TTC549 (cell line): ENCODE measurements at regions not wholly inside any gene's neighbourhood (a gene's known extent, or its start where the extent isn't known, plus 50 kb on each side); places are given as distances from the start of the nearest gene placed in this dataset.

Experiments
- FAIRE-seq: peaks from 2 replicates; lab custom pipeline; 2012; peaks lifted over from hg19 to GRCh38; lab: Jason Lieb, UNC

DNA sequence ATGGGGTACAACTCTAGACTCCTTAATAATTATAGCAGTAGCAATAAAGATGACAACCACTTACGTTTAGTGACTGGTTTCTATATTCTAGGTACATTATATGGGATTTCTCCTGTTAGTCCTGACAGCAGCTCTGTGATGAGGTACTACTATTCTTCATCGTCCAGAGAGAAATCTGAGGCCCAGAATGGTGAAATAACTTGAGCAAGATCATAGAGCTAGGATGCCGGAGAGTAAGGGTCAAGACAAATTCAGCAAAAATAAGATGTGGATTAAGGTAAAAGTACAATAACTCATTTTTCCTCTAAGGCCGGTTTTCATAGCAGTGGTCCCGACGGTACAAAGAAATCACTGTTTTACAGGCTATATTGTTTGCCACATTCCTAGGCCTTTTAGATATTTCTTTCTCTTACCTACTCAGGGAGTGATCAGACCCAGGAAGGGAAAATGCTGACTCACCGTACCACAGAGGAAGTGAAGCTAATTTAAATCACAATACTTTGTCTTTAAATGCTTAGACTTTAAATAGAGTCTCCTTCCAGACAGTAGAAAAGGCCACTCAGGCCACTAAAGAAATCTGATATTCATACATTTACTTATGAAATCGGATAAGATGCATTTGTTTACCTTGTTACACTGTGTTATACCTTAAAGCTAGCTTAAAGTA is 2023.0 kb upstream of the AGA start:
- FAIRE-seq, result no peak

DNA sequence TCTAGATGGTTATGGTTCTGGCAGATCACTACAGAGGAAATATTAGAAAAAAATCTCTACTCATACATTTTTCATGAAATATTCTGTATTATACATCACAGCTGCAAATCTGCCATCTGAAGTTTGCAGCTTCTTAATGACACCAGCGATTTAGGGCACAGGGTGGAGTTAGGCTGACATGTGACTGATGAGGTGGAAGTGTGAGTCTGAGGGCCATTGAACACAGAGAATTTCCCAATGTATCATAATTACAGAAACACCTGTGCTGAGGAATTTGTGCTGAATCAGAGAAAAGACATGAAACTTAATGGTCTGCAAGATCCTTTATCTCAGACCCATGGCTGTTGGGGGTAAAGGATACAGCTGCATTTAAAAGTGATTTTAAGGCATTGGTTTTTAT is 2025.6 kb upstream of the AGA start:
- FAIRE-seq, result no peak

DNA sequence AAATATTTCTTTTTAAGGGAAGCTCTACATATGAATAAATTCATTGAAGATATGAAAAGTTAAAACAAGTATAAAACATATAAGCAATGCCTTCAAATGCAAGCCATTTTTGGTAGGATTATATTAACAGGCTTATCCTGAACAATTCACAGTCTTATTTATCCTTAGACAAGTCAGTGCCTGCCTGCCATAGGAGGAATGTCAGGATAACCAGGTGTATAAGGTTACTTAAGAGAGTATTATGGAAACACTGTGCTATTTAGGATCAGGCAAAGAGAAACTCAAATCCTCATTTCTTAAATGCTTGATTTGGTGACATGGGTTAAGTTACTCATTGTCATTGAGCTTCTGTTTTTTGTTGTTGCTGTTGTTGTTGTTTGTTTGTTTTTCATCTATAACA is 2029.9 kb upstream of the AGA start:
- no peak for FAIRE-seq

DNA sequence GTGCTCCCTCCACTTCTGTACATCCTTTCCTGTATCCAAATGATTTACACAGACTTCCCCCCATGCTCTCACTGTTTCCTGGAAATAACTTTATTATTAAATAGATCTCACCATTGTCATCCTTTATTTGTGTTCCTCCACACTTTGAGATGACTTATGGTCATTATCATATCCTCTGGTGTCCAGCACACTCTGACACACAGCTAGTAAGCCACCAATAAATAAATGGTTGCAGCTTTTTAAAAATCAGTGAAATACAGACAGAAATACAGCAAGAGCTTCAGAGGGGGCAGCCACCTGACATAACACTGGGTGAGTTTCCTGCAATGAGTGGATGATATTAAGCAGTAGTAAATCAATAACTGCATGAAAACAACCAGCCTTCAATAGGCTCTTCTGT is 2036.4 kb upstream of the AGA start:
- FAIRE-seq, result no peak

DNA sequence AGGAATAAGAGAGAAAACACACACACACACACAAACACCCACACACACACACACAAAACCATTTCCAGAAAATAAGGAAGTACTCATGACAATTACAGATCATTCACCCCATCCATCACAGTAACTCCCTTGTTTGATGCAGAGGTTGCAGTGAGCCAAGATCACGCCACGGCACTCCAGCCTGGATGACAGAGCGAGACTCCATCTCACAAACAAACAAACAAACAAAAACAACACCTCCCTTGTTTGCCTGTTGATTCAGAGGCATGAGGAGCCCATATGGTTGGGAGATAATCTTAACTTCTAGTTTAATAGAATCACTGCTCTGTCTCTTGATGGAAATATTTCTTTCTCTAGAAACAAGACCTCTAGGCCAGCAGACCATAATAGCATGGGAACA is 2043.5 kb upstream of the AGA start:
- no peak for FAIRE-seq

DNA sequence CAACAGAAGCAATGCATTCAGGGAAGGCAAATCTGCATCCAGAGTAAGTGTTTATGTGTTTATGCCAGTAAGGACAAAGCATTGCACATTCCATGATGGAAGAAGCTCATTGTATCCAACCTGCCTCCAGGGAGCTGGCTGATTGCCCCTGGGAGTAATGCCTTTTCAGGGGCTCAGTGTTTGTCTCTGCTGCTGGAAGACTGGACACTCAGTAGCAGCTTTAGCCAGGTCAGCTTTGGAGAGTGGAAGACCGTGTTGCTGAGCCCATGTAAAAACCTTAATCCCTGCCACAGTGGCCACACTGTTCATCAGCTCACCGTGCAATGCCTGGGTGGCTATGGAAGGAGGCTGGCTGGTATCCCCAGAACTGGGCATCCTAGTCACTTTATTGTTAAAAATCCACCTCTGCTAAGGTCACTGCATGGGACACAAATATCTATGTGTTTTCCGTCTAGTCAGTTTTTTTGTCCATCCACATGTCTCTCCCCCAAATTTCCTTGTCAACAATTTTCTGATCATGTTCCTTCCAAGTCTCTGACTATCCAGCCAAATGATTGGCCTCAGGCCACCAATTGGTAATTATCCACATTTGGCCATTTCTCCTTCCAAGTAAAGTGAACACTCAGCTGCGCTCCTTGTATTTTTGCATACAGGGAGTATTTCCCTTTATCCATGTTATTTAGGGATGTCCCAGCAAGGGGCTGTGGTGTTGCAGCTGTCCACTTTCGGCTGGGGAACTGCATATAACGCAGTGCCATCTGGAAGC is 2044.5 kb upstream of the AGA start:
- no peak for FAIRE-seq

DNA sequence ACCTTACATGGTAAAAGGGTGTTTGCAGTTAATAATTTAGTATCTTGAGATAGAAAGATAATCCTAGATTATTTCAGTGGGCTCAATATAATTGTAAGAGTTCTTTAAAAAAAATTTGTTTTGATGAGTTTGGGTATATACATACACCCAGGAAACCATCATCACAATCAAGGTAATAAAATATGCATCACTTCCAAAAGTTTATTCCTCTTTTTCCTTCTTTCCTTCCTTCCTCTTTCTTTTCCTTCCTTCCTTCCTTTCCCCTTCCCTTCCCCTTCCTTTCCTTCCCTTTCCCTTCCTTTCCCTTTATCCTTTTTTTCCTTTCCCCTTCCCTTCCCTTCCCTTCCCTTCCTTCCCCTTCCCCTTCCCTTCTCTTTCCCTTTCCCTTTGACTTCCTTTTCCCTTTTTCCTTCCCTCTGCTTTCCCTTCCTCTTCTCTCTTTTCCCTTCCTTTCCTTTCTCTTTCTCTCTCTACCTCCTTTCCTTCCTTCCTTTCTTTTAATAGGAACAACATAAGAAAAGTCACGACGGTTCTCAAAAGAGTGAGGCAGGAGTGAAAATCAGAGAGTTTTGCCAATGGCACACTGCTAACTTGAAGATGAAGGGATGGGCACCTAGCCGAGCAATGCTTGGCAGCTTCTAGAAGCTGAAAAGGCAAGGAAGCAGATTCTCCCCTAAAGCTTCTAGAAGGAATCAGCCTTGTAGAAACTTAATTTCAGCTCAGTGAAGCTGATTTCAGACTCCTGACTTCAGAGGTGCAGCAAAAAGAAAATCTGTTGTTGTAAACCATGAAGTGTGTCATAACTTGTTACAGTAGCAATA is 2050.2 kb upstream of the AGA start:
- FAIRE-seq, result no peak

DNA sequence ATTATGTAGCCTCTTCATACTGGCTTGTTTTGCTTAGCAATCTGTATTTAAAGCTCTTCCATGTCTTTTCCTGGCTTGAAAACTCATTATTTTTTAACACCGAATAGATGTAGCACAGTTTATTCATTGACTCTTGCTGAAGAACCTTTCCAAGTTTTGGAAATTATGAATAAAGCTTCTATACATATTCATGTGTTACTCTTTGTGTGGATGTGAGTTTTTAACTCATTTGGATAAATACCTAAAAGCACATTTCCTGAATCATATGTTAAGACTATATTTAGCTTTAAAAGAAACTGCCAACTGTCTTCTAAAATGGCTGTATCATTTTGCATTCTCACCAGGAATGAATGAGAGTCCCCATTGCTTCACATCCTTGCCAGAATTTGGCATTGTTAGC is 2061.7 kb upstream of the AGA start:
- FAIRE-seq, result no peak

DNA sequence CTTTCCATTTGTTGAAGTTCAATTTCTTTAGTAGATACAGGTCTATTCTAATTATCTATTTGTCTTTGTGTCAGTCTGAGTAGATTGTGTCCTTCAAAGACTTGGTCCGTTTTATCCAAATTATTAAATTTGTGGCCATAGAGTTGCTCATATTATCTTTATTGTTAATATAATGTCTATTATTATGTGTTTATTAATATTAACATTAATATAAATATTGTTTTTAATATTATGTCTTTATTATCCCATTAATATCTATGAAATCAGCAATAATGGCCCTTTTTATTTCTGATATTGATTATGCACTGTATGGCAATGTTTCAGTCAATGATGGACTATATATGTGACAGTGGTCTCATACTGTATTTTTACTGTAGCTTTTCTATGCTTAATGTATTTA is 2067.3 kb upstream of the AGA start:
- FAIRE-seq, result no peak

DNA sequence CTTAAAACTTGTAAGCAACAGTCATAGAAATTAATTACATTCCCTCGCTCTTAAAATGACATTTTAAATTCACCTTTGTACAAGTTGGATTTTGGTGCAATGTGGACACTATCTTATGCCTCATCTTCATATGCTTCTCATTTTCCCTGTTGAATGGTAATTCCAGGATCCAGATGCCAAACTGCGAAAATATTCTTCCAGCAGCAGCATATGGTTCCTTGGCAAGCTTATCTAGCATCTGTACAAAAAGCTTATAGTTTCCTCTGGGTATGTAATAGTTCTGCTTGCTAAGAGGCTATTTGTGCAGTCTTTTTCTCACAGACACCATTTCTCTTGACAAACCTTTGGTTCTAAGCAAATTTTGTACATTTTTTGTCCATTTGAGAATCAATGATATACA is 2079.7 kb upstream of the AGA start:
- FAIRE-seq, result no peak

DNA sequence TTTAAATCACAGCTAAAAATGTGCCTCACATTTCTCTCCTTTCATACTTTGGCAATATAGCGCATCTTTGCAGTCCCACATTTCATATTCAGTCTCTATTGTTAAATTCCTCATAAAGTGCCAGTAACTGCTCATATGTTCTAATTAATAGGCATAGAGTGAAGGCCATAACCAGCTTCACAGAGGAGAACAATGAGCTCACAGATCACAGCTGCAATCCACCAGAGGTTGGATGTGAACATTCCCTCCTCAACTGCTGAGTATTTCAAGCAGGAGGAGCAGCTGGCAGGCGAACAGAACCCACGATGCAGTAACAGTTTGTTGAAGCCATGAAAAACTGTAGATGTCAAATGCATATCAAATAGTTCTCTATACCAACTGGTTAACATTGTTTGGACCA is 2088.7 kb upstream of the AGA start:
- no peak for FAIRE-seq

DNA sequence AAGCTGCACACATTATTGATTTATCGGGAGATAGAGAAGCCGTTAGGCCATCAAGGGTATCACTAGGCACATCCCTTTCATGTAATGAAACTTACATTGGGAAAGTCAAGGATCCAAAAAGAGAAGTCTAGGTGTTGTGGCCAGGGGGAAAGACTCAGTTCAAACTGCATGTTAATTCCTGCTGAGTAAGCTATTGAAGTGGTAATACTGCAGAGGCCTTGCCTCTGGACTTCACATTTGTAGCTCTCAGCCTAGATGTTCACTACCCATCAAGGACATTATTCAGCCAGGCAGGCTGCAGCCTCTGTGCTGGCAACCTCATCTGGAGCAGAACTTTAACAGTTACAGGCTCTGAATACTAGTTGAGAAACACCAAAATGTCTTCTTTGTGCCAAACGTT is 2094.5 kb upstream of the AGA start:
- FAIRE-seq, result no peak

DNA sequence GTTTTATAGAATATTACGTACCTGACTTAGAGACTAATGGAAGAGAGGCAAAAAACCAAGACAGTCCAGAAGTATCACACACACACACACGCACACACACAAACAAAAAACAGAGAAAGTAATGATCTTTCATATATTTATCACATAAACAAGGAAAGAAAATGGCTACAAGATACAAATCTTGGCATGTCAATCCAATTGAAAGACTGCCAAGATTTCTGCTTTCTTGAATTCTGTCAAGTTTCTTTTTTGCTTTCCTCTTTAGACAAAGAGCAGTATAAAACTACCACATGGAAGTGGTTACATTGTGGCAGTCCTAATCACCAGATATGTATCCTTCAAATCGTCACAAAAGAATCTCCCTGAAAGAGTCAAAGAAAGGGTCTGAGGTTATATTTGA is 2097.4 kb upstream of the AGA start:
- no peak for FAIRE-seq

DNA sequence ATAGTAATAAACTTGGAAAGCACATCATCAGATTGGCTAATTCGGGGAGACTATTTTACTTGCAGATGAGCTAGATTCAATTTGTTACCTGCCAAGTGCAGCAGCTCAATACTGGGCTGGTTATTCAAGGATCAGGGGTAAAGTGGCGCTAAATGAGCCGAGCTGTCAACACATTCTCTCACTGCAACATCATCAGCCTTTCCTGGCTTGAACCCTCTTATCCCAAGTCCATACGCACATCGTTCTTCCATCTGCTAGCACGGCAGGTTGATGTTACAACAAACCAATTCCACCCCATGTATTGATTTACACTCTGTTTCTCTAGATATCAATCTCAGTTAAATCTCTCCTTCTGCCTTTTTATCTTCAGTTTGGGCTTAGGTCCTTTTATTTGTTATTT is 2101.5 kb upstream of the AGA start:
- FAIRE-seq, result no peak

DNA sequence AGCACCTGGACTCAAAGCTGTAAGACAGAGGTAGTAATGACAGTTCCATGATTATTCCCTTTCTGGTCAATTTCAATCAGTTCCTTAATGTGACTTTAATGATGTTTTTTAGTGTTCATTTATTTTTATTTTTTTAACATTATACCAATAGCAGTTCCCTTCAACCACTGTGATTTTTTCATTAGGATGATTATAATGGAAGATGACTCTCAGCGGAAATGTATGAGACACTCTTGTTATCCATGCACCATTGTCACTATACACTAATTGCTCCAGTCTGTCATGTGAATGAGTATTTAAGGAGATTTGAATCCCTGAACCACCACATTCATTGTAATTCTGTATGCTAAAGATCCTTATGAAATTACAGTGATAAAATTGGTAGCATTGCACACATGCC is 2102.3 kb upstream of the AGA start:
- FAIRE-seq, result no peak

DNA sequence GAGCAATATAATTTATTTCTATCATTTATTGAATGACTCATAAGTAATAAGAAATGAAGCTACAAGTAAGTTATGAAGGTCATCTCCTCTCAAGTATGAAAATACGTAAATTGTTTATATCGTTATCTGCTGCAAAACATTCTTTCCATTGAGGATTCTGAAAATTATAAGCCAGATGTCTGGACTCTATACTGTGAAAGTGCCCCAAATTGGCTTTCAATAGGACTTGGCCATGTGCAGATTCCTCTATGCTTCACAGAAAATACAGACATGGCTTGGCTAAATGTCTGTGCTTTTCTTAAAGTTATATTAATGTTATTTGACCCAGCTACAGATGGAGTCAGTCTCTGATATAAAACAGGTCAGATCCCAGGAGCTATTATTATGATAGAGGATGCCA is 2109.9 kb upstream of the AGA start:
- FAIRE-seq, result no peak

DNA sequence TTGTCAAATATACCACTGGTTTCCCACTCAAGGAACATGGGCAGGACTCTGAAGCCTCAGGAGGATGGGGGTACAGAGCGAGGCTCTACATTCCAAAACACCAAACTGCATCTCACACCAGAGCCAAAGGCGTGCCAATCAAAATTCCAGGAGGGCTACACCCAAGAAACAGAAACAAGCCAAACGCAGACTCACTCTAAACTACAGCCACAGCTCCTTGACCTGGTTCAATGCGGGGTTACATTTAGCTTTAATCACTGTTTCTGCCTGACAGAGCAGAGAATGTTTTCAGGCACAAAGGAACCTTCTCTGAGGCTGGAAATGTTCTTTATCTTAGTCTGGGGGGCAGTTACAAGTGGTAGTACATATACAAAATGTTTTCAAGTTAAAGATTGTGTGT is 2121.5 kb upstream of the AGA start:
- no peak for FAIRE-seq

DNA sequence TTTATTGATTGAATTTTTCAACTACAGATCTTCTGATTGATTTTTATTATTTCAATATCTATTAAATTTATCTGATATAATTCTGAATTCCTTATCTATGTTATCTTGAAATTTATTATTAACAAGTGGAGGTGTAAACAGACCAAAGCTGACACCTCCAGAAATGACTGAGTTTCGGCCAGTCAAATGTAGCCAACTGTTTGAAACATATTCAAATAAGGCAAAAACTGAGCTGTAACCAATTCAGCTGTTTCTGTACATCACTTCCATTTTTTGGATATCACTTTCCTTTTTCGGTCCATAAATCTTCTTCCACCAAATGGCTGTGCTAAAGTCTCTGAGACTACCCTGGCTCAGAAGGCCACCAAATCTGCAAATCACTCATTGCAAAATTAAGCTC is 2127.3 kb upstream of the AGA start:
- FAIRE-seq, result no peak

DNA sequence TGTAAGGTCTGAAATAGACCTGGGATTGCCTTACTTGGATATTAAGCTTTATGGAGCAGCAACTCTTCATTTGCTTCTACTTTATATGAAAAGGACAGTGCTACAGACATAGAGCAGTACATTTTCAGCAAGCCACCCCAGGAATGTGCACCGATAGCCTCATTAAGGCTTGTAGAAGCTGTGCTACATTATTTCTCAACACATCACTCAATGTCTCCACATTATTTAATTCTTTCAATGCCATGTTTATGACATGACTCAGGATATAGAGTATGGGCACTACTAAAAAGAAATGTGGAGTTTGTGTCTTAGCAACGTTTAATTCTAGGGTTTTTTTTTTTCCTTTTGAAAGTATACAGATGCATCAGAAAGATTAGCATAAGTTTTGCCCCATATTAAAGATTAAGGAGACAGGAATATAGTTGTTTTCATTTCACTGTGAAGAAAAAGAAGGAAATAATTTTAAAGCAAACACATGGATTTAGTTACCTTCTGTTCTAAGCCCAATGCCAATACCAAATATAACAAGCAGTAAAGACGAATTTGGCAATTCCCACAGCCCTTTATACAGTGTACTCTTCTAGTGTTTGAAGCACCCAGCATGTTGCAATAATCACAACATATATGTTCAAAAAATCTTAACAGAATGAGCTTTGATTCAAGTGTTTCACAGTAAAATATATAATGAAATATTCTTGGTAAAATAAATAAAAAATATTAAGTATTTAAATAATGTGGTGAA is 2140.1 kb upstream of the AGA start:
- no peak for FAIRE-seq

DNA sequence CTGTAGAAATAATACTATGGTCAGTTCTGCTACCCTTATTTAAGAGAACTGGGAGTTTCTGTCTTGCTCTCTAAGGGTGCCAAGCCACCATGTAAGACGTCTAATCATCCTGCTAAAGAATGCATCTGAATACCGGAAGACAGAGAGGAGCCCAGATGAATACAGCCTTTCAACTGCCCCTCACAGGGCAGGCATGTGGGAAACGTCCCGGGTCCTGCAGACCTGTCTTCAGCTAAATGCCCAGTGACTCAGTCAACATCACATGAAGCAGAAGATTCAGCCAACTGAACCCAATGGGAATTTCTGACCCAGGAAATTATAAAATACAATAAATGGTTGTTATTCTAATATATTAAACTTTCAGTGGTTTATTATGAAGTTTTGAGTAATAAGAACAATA is 2141.0 kb upstream of the AGA start:
- no peak for FAIRE-seq

DNA sequence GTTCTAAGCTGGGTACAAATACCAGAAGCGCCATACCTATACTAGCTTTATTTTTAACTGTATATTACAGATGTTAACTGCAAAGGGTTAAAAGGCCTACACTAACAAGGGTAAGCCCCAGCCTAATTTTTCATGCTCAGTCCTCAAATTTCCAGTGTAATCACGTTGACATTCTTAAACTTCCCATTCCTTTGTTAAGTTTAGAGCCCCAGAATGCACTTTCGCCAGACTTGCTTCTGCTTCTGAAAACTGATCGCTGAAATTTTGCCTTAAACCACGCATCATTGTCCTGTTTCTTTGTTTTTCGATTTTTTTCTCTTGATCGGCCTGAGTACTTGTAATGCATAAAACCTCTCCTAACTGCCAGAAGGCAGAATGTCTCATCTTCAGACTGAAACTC is 2141.9 kb upstream of the AGA start:
- no peak for FAIRE-seq

DNA sequence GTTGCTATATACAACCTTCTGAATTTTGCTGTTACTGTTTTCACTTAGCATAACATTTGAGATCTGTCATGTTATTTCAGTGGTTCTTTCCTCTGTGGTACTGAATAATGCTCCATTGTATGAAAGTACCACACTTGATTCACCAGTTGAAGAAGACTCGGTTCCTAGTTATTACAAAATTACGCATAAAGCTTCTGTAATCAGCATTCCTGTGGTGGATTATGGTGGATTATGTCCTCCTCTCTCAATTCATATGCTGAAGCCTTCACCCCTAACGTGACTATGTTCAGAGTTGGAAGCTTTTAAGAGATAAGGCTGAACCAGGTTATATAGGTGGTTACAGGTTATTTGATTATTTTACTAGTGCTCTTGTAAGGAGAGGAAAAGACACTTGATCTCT is 2143.5 kb upstream of the AGA start:
- FAIRE-seq, result no peak

DNA sequence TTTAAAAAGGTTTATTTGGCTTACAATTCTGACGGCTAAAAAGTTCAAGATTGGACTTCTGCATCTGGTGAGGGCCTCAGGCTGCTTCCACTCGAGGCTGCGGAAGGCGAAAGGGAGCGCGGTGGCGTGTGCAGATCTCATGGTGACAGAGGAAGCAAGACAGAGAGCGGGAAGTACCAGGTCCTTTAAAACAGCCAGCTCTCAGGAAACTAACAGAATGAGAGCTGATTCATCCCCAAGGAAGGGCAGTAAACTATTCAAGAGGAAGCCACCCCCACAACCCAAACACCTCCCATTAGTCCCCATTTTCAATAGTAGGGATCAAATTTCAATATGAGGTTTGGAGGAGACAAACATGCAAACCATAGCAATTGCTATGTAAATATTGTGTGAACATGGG is 2144.2 kb upstream of the AGA start:
- FAIRE-seq, result no peak
